Mesendoderm (in vitro differentiated cells): ENCODE measurements at regions not wholly inside any gene's neighbourhood (a gene's known extent, or its start where the extent isn't known, plus 50 kb on each side); places are given as distances from the start of the nearest gene placed in this dataset.

ENCODE experiments used
- DNase-seq: peaks from one replicate; pipeline ENCODE4 v3.0.0; 2013
- H2AK5ac ChIP-seq: 2 replicates; pipeline ENCODE4 v1.6.1; 2013; ENCODE audit warnings: low read length, inconsistent platforms
- H2BK120ac ChIP-seq: 2 replicates; pipeline ENCODE4 v1.6.1; 2013; ENCODE audit warnings: low read depth, mild to moderate bottlenecking, low read length, moderate library complexity, mixed read lengths
- H2BK15ac ChIP-seq: replicated peaks from 2 replicates; pipeline ENCODE4 v1.6.1; 2013; ENCODE audit warnings: low read depth, mild to moderate bottlenecking, moderate library complexity
- H2BK5ac ChIP-seq: 2 replicates; pipeline ENCODE4 v1.6.1; 2013; ENCODE audit warnings: low read length, inconsistent platforms
- H3K18ac ChIP-seq: 2 replicates; pipeline ENCODE4 v1.6.1; 2013; ENCODE audit warnings: mild to moderate bottlenecking, low read length, mixed read lengths
- H3K23ac ChIP-seq: one replicate; pipeline ENCODE4 v1.6.1; 2013; ENCODE audit warnings: low read length
- H3K27ac ChIP-seq: 2 replicates; pipeline ENCODE4 v1.5.1; 2013; ENCODE audit warnings: low read depth, mild to moderate bottlenecking, inconsistent platforms, low read length, moderate library complexity
- H3K27me3 ChIP-seq: 2 replicates; pipeline ENCODE4 v1.6.1; 2013; ENCODE audit warnings: low read length, control low read depth, mild to moderate bottlenecking, inconsistent platforms; ENCODE audit not compliant: insufficient read depth, poor library complexity
- H3K36me3 ChIP-seq: 2 replicates; pipeline ENCODE4 v1.6.1; 2013; ENCODE audit warnings: low read length, inconsistent platforms; ENCODE audit not compliant: control insufficient read depth, insufficient read depth
- H3K4ac ChIP-seq: one replicate; pipeline ENCODE4 v1.6.1; 2013; ENCODE audit warnings: low read depth, mild to moderate bottlenecking, low read length, moderate library complexity
- H3K4me1 ChIP-seq: 2 replicates; pipeline ENCODE4 v1.6.1; 2013; ENCODE audit warnings: low read depth, low read length, inconsistent platforms; ENCODE audit not compliant: control insufficient read depth
- H3K4me2 ChIP-seq: 2 replicates; pipeline ENCODE4 v1.6.1; 2013; ENCODE audit warnings: low read length
- H3K4me3 ChIP-seq: 2 replicates; pipeline ENCODE4 v1.5.1; 2013; ENCODE audit warnings: mild to moderate bottlenecking, low read length
- H3K56ac ChIP-seq: one replicate; pipeline ENCODE4 v1.6.1; 2013; ENCODE audit warnings: low read length
- H3K79me1 ChIP-seq: 2 replicates; pipeline ENCODE4 v1.6.1; 2013; ENCODE audit warnings: low read length, inconsistent platforms
- H3K79me2 ChIP-seq: 2 replicates; pipeline ENCODE4 v1.6.1; 2013; ENCODE audit warnings: mild to moderate bottlenecking, low read length; ENCODE audit not compliant: control insufficient read depth, insufficient read depth
- H3K9ac ChIP-seq: 2 replicates; pipeline ENCODE4 v1.6.1; 2013; ENCODE audit warnings: low read length, inconsistent platforms
- H4K5ac ChIP-seq: one replicate; pipeline ENCODE4 v1.6.1; 2013; ENCODE audit warnings: low read length
- H4K8ac ChIP-seq: one replicate; pipeline ENCODE4 v1.6.1; 2013; ENCODE audit warnings: low read depth, mild to moderate bottlenecking, control low read depth, low read length, moderate library complexity
- WGBS: extraction: QIAGEN DNeasy Blood & Tissue Kit; methylation state at CpG from one replicate; pipeline ENCODE4 v1.1.7; 2013; ENCODE audit warnings: low lambda C conversion rate, missing lambda C conversion rate; ENCODE audit not compliant: insufficient coverage; ENCODE audit errors: extremely low coverage; 5-methylcytosine and 5-hydroxymethylcytosine counted together

DNA sequence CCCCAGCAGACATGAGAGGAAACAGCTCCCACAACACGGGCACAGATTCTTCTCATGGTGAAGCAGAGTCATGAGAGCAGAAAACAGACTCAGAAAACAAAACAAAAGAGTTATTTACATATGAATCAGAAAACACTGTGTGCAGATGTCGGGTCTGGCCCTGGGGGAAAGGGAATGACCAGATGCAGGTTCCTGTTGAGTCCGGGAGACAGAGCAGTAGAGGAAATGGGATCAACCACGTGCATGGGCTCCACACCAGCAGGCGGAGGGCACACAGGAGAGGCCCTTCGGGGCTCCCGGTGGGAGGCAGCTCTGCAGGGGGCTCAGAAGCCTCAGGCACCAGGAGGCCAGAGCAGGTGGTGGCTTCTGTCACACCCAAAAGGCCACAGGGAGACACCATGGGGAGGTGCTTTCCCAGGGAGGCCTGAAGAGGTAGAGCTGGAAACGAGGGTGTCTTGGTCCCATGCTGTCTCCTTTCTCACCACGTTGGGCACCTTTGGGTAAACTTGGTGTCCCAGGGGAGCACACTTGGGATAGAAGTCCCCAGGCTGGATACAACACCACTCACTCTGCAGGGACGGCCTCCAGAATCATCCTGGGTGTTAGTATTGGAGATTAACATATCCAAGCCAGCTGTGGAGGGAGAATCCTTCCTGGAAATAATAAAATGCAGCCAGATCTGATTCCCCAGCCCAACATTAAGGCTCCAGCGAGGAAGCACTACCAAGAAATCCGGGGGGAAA lies 764.7 kb downstream of the BRD1 start:
- H2BK15ac ChIP-seq = no peak overlapping the region
- no peak overlapping the region for H3K27ac ChIP-seq

DNA sequence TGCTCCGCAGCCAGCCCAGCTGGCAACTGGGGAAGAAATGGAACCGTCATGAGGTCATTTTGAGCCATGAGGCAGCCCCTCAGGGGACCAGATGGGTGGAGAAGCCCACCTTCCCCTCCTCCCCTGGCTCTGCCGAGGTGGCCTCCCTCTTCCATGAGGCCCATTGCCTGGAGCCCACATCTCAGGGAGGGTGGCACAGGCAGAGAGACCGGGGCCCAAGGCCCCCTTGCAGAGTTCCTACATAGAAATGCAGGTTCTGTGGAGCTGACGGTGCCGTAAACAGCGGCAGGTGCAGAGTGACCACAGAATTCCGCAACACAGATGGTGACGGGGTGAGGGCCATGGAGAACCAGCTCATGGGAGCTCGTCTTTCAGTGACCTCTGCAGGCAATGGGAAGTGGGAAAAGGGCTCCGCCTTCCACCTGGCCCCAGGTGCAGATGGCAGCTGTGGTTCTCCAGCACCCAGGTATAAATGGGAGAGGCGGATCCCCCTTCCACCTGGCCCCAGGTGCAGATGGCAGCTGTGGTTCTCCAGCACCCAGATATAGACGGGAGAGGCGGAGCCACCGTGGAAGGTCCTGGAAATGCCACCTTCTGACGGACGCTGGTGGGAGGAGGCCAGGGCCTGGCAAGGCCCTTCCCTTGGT lies 765.4 kb downstream of the BRD1 start:
- H3K23ac ChIP-seq = no peak overlapping the region
- WGBS = no CpG with 5 or more reads among the region's 17 CpGs

More for the DNA sequence above, 764.7 kb downstream of the BRD1 start:
- DNase-seq = no peak
- Histone ChIP-seq H3K27me3 (no peaks in the 10 kb centered on the region), H3K4ac (no peak overlapping the region), H3K23ac (no peak overlapping the region), H2BK5ac (no peak overlapping the region), H3K36me3 (no peaks in the 10 kb centered on the region), H3K4me3 (no peak overlapping the region), H3K56ac (peak overlapping the region; percentile 15), H4K5ac (no peak overlapping the region), H3K4me1 (peaks cover 2% of the 10 kb centered on the region), H3K79me2 (no peaks in the 10 kb centered on the region), H3K18ac (peak overlapping the region; percentile 5), H3K4me2 (no peak overlapping the region), H2AK5ac (no peak overlapping the region), H3K79me1 (no peaks in the 10 kb centered on the region), H4K8ac (no peak overlapping the region), H3K9ac (no peak overlapping the region), H2BK120ac (no peak overlapping the region)
- WGBS = no CpG with 5 or more reads among the region's 12 CpGs

GRCh38 chr22:49057910-49058309 lies 769.8 kb downstream of the BRD1 start:
- no peak overlapping the region for H4K8ac ChIP-seq
- no peak overlapping the region for H3K4me2 ChIP-seq
- H3K4me1 ChIP-seq = peaks cover 1% of the 10 kb centered on the region
- no CpG with 5 or more reads among the region's 7 CpGs for WGBS
- no peaks in the 10 kb centered on the region for H3K79me1 ChIP-seq
- H2AK5ac ChIP-seq = no peak overlapping the region
- no peaks in the 10 kb centered on the region for H3K79me2 ChIP-seq
- no peak overlapping the region for H3K4me3 ChIP-seq
- H2BK5ac ChIP-seq = no peak overlapping the region
- no peak overlapping the region for H3K9ac ChIP-seq
- H2BK120ac ChIP-seq = no peak overlapping the region
- no peak overlapping the region for H3K18ac ChIP-seq
- H3K56ac ChIP-seq = no peak overlapping the region
- no peak overlapping the region for H4K5ac ChIP-seq
- no peak overlapping the region for H3K27ac ChIP-seq
- H3K36me3 ChIP-seq = no peaks in the 10 kb centered on the region
- DNase-seq = no peak
- no peak overlapping the region for H3K4ac ChIP-seq
- no peaks in the 10 kb centered on the region for H3K27me3 ChIP-seq
- H2BK15ac ChIP-seq = no peak overlapping the region
- H3K23ac ChIP-seq = no peak overlapping the region

More for the DNA sequence above, 765.4 kb downstream of the BRD1 start:
- Histone ChIP-seq H3K79me2 (no peaks in the 10 kb centered on the region), H2BK120ac (no peak overlapping the region), H3K4ac (no peak overlapping the region), H3K18ac (no peak overlapping the region), H3K4me1 (peaks cover 2% of the 10 kb centered on the region), H2AK5ac (no peak overlapping the region), H3K27me3 (no peaks in the 10 kb centered on the region), H3K9ac (no peak overlapping the region), H3K27ac (no peak overlapping the region), H3K56ac (peak overlapping the region; percentile 15), H3K4me3 (no peak overlapping the region), H4K8ac (no peak overlapping the region), H2BK5ac (no peak overlapping the region), H4K5ac (no peak overlapping the region), H3K79me1 (no peaks in the 10 kb centered on the region), H3K4me2 (no peak overlapping the region), H3K36me3 (no peaks in the 10 kb centered on the region), H2BK15ac (no peak overlapping the region)
- DNase-seq = no peak

GRCh38 chr22:49056301-49056700 lies 771.4 kb downstream of the BRD1 start:
- H4K5ac ChIP-seq = no peak overlapping the region
- no peak overlapping the region for H2BK5ac ChIP-seq
- H2AK5ac ChIP-seq = no peak overlapping the region
- H3K79me2 ChIP-seq = no peaks in the 10 kb centered on the region
- no peaks in the 10 kb centered on the region for H3K4me1 ChIP-seq
- no peak overlapping the region for H3K9ac ChIP-seq
- H3K4ac ChIP-seq = no peak overlapping the region
- no peak overlapping the region for H3K23ac ChIP-seq
- WGBS = no CpG with 5 or more reads among the region's 4 CpGs
- H3K18ac ChIP-seq = no peak overlapping the region
- no peaks in the 10 kb centered on the region for H3K79me1 ChIP-seq
- no peak overlapping the region for H2BK15ac ChIP-seq
- no peak overlapping the region for H3K4me3 ChIP-seq
- no peak overlapping the region for H2BK120ac ChIP-seq
- H4K8ac ChIP-seq = no peak overlapping the region
- DNase-seq = no peak
- no peak overlapping the region for H3K56ac ChIP-seq
- H3K36me3 ChIP-seq = no peaks in the 10 kb centered on the region
- no peaks in the 10 kb centered on the region for H3K27me3 ChIP-seq
- H3K27ac ChIP-seq = no peak overlapping the region
- no peak overlapping the region for H3K4me2 ChIP-seq

DNA sequence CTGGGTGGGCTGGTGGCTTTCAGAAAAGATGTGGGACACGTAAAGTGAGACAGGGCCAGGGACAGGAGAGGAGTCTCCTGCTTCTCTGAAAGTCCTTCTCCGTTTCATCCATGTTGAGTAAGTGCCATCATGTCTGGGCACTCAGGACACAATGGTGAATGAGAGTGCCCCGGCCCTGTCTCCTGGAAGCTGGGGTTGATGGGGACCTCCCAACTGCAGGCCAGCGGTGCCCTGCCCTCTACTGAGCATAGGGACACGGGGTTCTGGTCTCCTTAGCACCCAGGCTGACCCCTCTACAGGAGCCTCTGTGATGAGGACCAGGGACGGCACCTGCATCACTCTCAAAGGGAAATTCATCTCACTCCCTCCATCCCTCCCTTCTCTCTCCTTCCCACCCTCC lies 772.3 kb downstream of the BRD1 start:
- H2BK15ac ChIP-seq = no peak overlapping the region
- H3K56ac ChIP-seq = no peak overlapping the region
- WGBS = no CpG with 5 or more reads among the region's 6 CpGs
- no peak overlapping the region for H4K5ac ChIP-seq
- H3K36me3 ChIP-seq = no peaks in the 10 kb centered on the region
- no peak for DNase-seq
- no peak overlapping the region for H3K23ac ChIP-seq
- no peak overlapping the region for H2BK5ac ChIP-seq
- H3K27me3 ChIP-seq = no peaks in the 10 kb centered on the region
- H2AK5ac ChIP-seq = no peak overlapping the region
- H3K9ac ChIP-seq = no peak overlapping the region
- no peak overlapping the region for H3K18ac ChIP-seq
- no peak overlapping the region for H3K4me2 ChIP-seq
- no peaks in the 10 kb centered on the region for H3K79me1 ChIP-seq
- H3K4ac ChIP-seq = no peak overlapping the region
- H4K8ac ChIP-seq = no peak overlapping the region
- no peak overlapping the region for H3K27ac ChIP-seq
- no peak overlapping the region for H2BK120ac ChIP-seq
- H3K4me3 ChIP-seq = no peak overlapping the region
- no peaks in the 10 kb centered on the region for H3K79me2 ChIP-seq
- no peaks in the 10 kb centered on the region for H3K4me1 ChIP-seq
